ENCODE measurements at regions not wholly inside any gene's neighbourhood (a gene's known extent, or its start where the extent isn't known, plus 50 kb on each side); places are given as distances from the start of the nearest gene placed in this dataset.
A peak's percentile ranks its signal among the peaks of the same experiment; 100 is the strongest.

GRCh38 chr10:47167591-47167990 lies 132.4 kb upstream of the GDF10 start:
- peaks cover 0 to 5% of the 10 kb centered on the region in 2 donors for H3K4me1 ChIP-seq
- H3K9me3 ChIP-seq: no peaks in the 10 kb centered on the region
- H3K27me3 ChIP-seq: no peaks in the 10 kb centered on the region
- H3K27ac ChIP-seq: peak overlapping the region; percentile 13 to 33
- intact Hi-C loops (cut with DNase I; ENCODE audit: low total_unique reads): no loop called here
- no peak for DNase-seq
- H3K4me3 ChIP-seq: no peak overlapping the region
- TF ChIP-seq POLR2A (IDR thresholded peaks at IDR 0.05): no peak
- TF ChIP-seq, protein P1, sequence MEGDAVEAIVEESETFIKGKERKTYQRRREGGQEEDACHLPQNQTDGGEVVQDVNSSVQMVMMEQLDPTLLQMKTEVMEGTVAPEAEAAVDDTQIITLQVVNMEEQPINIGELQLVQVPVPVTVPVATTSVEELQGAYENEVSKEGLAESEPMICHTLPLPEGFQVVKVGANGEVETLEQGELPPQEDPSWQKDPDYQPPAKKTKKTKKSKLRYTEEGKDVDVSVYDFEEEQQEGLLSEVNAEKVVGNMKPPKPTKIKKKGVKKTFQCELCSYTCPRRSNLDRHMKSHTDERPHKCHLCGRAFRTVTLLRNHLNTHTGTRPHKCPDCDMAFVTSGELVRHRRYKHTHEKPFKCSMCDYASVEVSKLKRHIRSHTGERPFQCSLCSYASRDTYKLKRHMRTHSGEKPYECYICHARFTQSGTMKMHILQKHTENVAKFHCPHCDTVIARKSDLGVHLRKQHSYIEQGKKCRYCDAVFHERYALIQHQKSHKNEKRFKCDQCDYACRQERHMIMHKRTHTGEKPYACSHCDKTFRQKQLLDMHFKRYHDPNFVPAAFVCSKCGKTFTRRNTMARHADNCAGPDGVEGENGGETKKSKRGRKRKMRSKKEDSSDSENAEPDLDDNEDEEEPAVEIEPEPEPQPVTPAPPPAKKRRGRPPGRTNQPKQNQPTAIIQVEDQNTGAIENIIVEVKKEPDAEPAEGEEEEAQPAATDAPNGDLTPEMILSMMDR (IDR thresholded peaks at IDR 0.05): no peak
- H3K36me3 ChIP-seq: no peaks in the 10 kb centered on the region

GRCh38 chr10:47169581-47169980 lies 130.4 kb upstream of the GDF10 start:
- DNase-seq: no peak
- H3K27ac ChIP-seq: no peak overlapping the region
- TF ChIP-seq, protein P1 (IDR thresholded peaks at IDR 0.05): no peak
- TF ChIP-seq POLR2A (IDR thresholded peaks at IDR 0.05): no peak
- no peaks in the 10 kb centered on the region for H3K36me3 ChIP-seq
- no peaks in the 10 kb centered on the region for H3K9me3 ChIP-seq
- H3K4me1 ChIP-seq: peaks cover 0 to 5% of the 10 kb centered on the region in 2 donors
- no peak overlapping the region for H3K4me3 ChIP-seq
- H3K27me3 ChIP-seq: no peaks in the 10 kb centered on the region
- intact Hi-C loops (cut with DNase I; ENCODE audit: low total_unique reads): no loop called here

DNA sequence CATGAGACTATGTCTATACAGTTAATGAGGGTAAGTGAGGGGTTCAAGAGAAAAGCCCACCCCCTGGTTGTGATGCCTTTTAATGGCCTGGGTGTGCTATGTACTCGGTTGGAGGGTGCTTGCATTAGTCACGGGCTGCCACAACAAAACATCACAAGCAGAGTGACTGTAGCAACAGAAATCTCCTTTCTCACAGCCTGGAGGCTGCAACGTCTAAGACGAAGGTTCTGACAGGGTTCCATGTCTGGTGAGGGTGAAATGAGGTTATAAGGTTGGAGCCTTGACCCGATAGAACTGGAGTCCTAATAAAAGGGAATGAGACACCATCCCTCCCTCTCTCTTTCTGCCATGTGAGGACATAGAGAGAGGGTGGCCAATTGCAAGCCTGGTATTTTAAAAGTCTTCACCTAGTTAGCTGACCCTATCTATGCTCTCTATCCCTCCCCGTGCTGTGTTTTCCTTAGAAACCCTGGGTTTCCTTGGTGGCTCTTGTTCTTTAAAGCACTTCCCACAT lies 126.0 kb upstream of the GDF10 start:
- no peak overlapping the region for H3K4me3 ChIP-seq
- H3K4me1 ChIP-seq: no peaks in the 10 kb centered on the region
- H3K27me3 ChIP-seq: no peaks in the 10 kb centered on the region
- no peaks in the 10 kb centered on the region for H3K9me3 ChIP-seq
- intact Hi-C loops (cut with DNase I; ENCODE audit: low total_unique reads): no loop called here
- no peaks in the 10 kb centered on the region for H3K36me3 ChIP-seq
- no peak for DNase-seq
- TF ChIP-seq, protein P1 (IDR thresholded peaks at IDR 0.05): no peak
- TF ChIP-seq POLR2A (IDR thresholded peaks at IDR 0.05): no peak
- H3K27ac ChIP-seq: no peak overlapping the region

DNA sequence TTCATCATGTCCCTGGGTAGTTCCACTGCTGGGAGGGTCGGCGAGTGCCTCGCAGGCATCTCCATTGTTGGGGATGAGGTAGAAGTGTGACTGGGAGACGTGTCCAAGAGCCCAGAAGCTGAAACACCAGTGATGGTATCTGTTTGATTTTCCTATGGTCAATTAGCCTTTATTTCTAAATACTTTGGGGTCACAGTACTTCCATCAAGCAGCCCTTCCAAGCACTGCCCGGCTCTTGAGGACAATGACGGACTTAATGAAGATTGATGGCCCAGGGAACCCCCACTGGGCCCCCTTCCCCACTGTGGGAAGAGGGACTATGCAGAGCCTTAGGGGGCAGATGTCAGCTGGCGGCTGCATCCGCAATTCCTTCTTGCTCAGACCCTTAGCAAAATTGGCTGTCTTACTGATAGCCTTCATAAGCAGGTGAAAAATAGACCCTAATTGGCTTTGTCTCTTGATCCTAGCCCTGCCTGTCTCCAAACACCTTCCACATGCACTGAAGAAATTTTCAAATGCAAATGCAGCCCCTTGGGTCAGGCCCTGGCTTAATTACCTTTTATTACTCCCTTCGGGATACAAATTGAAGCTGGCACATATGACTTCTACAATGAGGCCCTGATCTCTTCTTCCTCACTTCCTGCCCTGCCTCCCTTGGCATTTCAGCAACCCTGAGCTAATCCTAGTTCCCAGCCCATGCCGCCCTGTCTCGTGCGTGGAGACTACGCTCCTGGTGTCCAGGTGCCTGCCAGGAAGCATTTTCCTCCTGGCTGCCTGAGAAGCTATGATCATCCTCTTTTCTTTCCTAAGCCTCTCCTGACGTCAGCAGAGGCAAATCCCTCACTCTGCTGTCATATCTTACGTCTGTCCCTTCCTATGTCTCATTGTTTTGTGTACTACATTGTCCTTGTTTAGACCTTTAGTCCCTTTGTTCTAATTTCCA lies 124.5 kb upstream of the GDF10 start:
- intact Hi-C loops (cut with DNase I; ENCODE audit: low total_unique reads): no loop called here
- Histone ChIP-seq H3K4me3 (no peak overlapping the region), H3K27ac (no peak overlapping the region), H3K27me3 (no peaks in the 10 kb centered on the region), H3K36me3 (no peaks in the 10 kb centered on the region), H3K9me3 (no peaks in the 10 kb centered on the region), H3K4me1 (no peaks in the 10 kb centered on the region)
- DNase-seq: no peak
- no peak for TF ChIP-seq POLR2A (IDR thresholded peaks at IDR 0.05)
- TF ChIP-seq, protein P1 (IDR thresholded peaks at IDR 0.05): no peak

- no peaks in the 10 kb centered on the region for H3K4me1 ChIP-seq
- TF ChIP-seq, protein P1 (IDR thresholded peaks at IDR 0.05): no peak
- no peak for TF ChIP-seq POLR2A (IDR thresholded peaks at IDR 0.05)
- no peaks in the 10 kb centered on the region for H3K9me3 ChIP-seq
- no peak overlapping the region for H3K27ac ChIP-seq
- no peaks in the 10 kb centered on the region for H3K36me3 ChIP-seq
- H3K4me3 ChIP-seq: no peak overlapping the region
- intact Hi-C loops (cut with DNase I; ENCODE audit: low total_unique reads): no loop called here
- no peaks in the 10 kb centered on the region for H3K27me3 ChIP-seq
- DNase-seq: no peak
These were observed 123.6 kb upstream of the GDF10 start for GRCh38 chr10:47176206-47176902.
